Activated CD8-positive, alpha-beta T cell treated with anti-CD3 and anti-CD28 coated beads for 36 hours (primary cell): ENCODE measurements at regions not wholly inside any gene's neighbourhood (a gene's known extent, or its start where the extent isn't known, plus 50 kb on each side); places are given as distances from the start of the nearest gene placed in this dataset.

Experiments
- ATAC-seq: fragments of 200-7000 bp; cut with Tn5 transposase; one replicate; pipeline ENCODE4 v1.10.0; 2021; ENCODE audit warnings: mild to moderate bottlenecking, moderate library complexity
- CTCF ChIA-PET: fragments of 350-600 bp; sonication (Branson Sonifier 250); formaldehyde crosslinking; loops from one replicate; lab custom pipeline; 2021; ENCODE audit warnings: antibody characterized with exemption; lab: Charles Lee
- POLR2A ChIA-PET: fragments of 350-600 bp; sonication (Branson Sonifier 250); formaldehyde crosslinking; loops from one replicate; lab custom pipeline; 2021; ENCODE audit warnings: antibody characterized with exemption; lab: Charles Lee
- DNase-seq: peaks from one replicate; pipeline ENCODE4 v3.0.0-alpha.2; 2020
- H3K27ac Mint-ChIP-seq: one replicate; pipeline ENCODE4 v1.8.0; 2021; ENCODE audit warnings: mild to moderate bottlenecking, mixed read lengths
- H3K27me3 Mint-ChIP-seq: one replicate; pipeline ENCODE4 v1.8.0; 2021; ENCODE audit warnings: mixed read lengths
- H3K36me3 Mint-ChIP-seq: one replicate; pipeline ENCODE4 v1.8.0; 2021; ENCODE audit warnings: low read depth, mixed read lengths
- H3K4me1 Mint-ChIP-seq: one replicate; pipeline ENCODE4 v1.8.0; 2021; ENCODE audit warnings: low read depth, mixed read lengths
- H3K4me3 Mint-ChIP-seq: one replicate; pipeline ENCODE4 v1.8.0; 2021; ENCODE audit warnings: mild to moderate bottlenecking, moderate library complexity, mixed read lengths
- H3K9me3 Mint-ChIP-seq: one replicate; pipeline ENCODE4 v1.8.0; 2021; ENCODE audit warnings: mixed read lengths
- intact Hi-C: fragments of 100-400 bp; cut with micrococcal nuclease; formaldehyde crosslinking; loops from one replicate; pipeline ENCODE4 v1.10.0; 2022
- TF ChIP-seq, protein P1 (sequence below): fragments of 200-600 bp; IDR thresholded peaks from one replicate; pipeline ENCODE4 v1.8.0; 2022; ENCODE audit warnings: antibody characterized with exemption, mild to moderate bottlenecking

DNA sequence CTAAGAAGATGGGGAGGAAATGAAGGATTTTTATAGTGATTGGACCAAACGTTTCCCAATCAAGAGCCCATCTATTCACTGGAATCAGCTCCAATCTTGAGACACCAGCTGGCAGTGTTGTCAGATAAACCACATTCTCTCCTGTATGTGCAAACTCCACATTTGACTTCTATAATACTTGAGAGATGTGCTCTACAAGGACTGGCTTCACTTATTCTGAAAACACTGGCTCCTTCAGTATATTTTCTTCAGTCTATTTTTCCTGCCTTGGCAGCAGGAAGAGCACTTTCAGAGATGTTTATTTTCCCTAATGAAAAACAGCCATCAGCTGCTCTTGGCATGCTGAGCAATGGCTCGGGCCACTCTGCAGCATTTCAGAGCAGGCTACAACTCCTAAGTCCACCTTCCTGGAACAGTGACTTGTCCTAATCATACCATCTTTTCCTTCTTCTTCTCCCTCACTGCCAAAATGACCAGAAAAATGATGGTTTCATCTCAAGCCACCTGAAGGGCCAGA lies 96.9 kb upstream of the FSTL4 start:
- H3K4me1 Mint-ChIP-seq, result no peaks in the 10 kb centered on the region
- ChIA-PET CTCF (interaction anchor here (1.0 kb wide), 1 partner anchor 135 kb away, joined by 3 read pairs; no protein-coding TSS in a partner anchor), POLR2A (no interaction called here)
- ATAC-seq (no peak), DNase-seq (no peak)
- H3K27me3 Mint-ChIP-seq, result no peaks in the 10 kb centered on the region
- no peaks in the 10 kb centered on the region for H3K36me3 Mint-ChIP-seq
- no peaks in the 10 kb centered on the region for H3K9me3 Mint-ChIP-seq
- no peak overlapping the region for H3K4me3 Mint-ChIP-seq
- no peak overlapping the region for H3K27ac Mint-ChIP-seq
- intact Hi-C loops, result no loop called here
- TF ChIP-seq, protein P1, sequence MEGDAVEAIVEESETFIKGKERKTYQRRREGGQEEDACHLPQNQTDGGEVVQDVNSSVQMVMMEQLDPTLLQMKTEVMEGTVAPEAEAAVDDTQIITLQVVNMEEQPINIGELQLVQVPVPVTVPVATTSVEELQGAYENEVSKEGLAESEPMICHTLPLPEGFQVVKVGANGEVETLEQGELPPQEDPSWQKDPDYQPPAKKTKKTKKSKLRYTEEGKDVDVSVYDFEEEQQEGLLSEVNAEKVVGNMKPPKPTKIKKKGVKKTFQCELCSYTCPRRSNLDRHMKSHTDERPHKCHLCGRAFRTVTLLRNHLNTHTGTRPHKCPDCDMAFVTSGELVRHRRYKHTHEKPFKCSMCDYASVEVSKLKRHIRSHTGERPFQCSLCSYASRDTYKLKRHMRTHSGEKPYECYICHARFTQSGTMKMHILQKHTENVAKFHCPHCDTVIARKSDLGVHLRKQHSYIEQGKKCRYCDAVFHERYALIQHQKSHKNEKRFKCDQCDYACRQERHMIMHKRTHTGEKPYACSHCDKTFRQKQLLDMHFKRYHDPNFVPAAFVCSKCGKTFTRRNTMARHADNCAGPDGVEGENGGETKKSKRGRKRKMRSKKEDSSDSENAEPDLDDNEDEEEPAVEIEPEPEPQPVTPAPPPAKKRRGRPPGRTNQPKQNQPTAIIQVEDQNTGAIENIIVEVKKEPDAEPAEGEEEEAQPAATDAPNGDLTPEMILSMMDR, result no peak

DNA sequence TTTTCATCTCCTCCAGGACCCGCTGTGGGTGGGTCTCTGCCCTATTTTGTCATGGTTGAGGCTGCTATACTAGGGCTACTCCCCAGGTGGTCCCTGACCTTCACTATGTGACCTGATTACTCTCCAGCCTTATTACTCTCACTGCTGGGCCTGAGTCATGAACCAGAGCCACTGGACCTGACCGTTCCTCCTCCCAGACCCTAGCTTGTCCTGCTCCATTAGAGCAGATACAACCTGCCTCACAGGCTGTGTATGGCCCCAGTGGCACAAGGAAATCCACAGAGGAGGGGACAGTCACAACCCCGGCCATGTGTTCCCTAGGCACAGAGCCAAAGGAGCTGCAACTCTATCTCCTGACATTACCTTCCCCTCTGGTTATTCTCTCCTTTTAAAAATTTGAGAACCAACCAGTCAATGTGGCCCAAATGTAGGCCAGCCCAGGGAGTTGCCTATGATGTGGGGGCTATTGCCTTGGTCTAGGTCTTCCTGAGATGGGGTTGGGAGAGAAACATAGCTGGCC lies 96.0 kb upstream of the FSTL4 start:
- intact Hi-C loops, result no loop called here
- H3K4me3 Mint-ChIP-seq, result no peak overlapping the region
- ATAC-seq (no peak), DNase-seq (no peak)
- H3K4me1 Mint-ChIP-seq, result no peaks in the 10 kb centered on the region
- TF ChIP-seq, protein P1, result no peak
- H3K27ac Mint-ChIP-seq, result no peak overlapping the region
- POLR2A ChIA-PET, result no interaction called here
- no peaks in the 10 kb centered on the region for H3K36me3 Mint-ChIP-seq
- CTCF ChIA-PET, result interaction anchor here (1.0 to 1.4 kb wide), 2 partner anchors 136 to 185 kb away, joined by 3 read pairs; no protein-coding TSS in a partner anchor
- H3K9me3 Mint-ChIP-seq, result no peaks in the 10 kb centered on the region
- H3K27me3 Mint-ChIP-seq, result no peaks in the 10 kb centered on the region

DNA sequence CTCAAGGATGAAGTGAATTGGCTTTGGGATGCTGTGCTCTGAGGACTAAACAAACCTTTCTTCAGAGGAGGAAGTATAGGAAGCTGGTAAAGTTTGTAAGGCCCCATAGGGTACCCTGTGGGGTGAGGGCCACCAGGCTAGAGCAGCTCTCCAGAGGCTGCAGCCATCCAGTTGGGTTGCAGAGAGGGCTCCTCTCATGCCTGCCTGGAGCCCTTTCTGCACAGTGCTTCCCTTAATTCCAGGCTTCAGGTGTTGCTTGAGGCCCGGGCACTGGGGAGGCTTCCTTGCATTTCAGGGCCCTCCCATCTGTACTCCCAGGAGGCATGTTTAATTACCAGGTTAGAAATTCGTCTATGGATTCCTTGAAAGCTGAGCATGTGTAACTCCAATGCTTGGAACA lies 95.3 kb upstream of the FSTL4 start:
- TF ChIP-seq, protein P1, result no peak
- no peak for DNase-seq
- POLR2A ChIA-PET, result no interaction called here
- no peaks in the 10 kb centered on the region for H3K36me3 Mint-ChIP-seq
- H3K27me3 Mint-ChIP-seq, result no peaks in the 10 kb centered on the region
- CTCF ChIA-PET, result interaction anchor here (1.4 kb wide), 1 partner anchor 186 kb away, joined by 3 read pairs; no protein-coding TSS in a partner anchor
- ATAC-seq, result no peak
- H3K4me1 Mint-ChIP-seq, result no peaks in the 10 kb centered on the region
- H3K4me3 Mint-ChIP-seq, result no peak overlapping the region
- H3K9me3 Mint-ChIP-seq, result no peaks in the 10 kb centered on the region
- intact Hi-C loops, result no loop called here
- no peak overlapping the region for H3K27ac Mint-ChIP-seq

DNA sequence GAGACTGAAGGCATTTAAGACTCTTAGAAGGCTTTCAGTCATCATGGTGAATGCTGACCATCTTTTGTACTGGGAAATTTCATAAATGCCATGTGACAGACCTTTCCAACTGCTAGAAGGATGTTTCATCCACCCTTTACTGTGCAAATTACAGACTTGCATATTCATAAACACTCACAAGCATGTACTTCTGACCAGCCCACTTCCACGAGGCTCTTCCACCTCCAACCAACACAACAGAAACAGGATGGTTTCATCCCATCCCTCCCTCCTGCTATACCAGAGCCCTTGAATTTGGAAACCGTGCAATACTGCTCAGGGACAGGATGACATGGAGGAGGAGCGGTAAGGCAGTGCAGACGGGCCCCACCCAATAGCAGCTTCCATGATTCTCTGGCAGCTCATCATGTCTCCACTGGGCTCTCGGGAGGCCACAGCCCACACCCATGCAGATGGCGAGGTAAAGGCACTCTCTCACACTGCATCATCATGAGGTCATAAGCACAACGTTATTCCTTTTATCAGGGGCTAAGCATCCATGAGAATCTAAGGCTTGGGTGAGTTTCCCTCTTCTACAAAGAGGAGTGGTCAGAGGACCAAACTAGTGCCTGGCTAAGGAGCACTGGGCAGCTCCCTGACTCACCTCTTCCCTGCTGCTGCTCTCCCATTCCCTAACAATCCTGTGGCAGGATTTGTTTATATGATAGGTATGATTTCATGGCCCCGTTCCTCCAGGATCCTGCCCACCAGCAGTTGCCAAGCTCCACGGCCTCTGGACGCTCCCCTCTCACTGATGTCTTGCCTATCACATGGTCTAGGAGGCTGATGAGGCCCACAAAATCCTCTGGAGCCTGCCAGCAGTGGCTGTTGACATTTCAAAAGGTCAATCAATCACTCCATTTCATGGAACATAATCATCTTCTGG lies 94.4 kb upstream of the FSTL4 start:
- DNase-seq (no peak), ATAC-seq (no peak)
- no peak overlapping the region for H3K27ac Mint-ChIP-seq
- no peaks in the 10 kb centered on the region for H3K4me1 Mint-ChIP-seq
- CTCF ChIA-PET, result interaction anchor here (1.4 kb wide), 1 partner anchor 187 kb away, joined by 3 read pairs; no protein-coding TSS in a partner anchor
- TF ChIP-seq, protein P1, result no peak
- no peaks in the 10 kb centered on the region for H3K9me3 Mint-ChIP-seq
- intact Hi-C loops, result no loop called here
- H3K36me3 Mint-ChIP-seq, result no peaks in the 10 kb centered on the region
- POLR2A ChIA-PET, result no interaction called here
- no peak overlapping the region for H3K4me3 Mint-ChIP-seq
- no peaks in the 10 kb centered on the region for H3K27me3 Mint-ChIP-seq

DNA sequence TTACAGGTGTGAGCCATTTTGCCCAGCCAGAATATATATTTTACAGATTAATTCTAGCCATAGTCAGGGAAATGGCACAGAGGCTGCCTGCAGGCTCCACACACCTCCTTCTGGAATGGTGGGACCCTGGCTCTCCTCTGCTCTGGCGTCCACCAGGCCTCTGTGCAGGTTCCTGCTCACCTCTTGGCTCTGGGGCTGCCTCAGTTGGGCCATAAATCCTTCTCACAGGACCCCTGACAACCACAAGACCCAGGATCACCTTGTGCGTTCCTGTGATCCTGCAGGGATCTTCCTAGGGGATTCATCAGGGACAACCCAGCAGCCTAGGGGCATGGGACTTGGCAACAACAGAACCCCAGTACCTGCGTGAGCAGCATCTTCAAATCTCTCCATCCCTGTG lies 93.0 kb upstream of the FSTL4 start:
- Mint-ChIP-seq H3K4me1 (no peaks in the 10 kb centered on the region), H3K27ac (no peak overlapping the region), H3K36me3 (no peaks in the 10 kb centered on the region), H3K9me3 (no peaks in the 10 kb centered on the region), H3K4me3 (no peak overlapping the region), H3K27me3 (no peaks in the 10 kb centered on the region)
- DNase-seq, result no peak
- ChIA-PET POLR2A (no interaction called here), CTCF (no interaction called here)
- intact Hi-C loops, result no loop called here
- no peak for ATAC-seq
- TF ChIP-seq, protein P1, result no peak
